ENCODE measurements at regions not wholly inside any gene's neighbourhood (a gene's known extent, or its start where the extent isn't known, plus 50 kb on each side); places are given as distances from the start of the nearest gene placed in this dataset.

DNA sequence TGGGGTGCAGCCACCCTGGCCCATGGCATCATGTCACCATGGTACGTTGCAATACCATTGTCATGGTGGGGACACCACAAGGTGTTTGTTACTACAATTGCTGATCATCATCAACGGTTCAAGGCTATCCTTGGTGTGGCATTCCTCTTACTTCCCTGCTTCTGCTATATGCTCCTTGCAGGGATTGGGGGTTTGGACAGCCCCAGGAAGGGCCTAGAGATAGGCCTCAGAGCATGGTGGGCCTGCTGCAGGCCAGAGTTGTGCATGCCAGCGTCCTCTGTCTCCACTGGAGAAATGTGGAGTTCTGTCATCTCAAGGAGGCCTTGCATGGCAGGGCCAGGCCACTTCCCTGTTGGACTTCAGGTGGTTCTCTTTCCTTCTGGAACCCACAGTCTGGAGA lies 234.6 kb upstream of the MKI67 start:
- TF ChIP-seq, protein P1, sequence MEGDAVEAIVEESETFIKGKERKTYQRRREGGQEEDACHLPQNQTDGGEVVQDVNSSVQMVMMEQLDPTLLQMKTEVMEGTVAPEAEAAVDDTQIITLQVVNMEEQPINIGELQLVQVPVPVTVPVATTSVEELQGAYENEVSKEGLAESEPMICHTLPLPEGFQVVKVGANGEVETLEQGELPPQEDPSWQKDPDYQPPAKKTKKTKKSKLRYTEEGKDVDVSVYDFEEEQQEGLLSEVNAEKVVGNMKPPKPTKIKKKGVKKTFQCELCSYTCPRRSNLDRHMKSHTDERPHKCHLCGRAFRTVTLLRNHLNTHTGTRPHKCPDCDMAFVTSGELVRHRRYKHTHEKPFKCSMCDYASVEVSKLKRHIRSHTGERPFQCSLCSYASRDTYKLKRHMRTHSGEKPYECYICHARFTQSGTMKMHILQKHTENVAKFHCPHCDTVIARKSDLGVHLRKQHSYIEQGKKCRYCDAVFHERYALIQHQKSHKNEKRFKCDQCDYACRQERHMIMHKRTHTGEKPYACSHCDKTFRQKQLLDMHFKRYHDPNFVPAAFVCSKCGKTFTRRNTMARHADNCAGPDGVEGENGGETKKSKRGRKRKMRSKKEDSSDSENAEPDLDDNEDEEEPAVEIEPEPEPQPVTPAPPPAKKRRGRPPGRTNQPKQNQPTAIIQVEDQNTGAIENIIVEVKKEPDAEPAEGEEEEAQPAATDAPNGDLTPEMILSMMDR (conservative IDR thresholded peaks at IDR 0.05) = no peak
- Mint-ChIP-seq H3K9me3 (peaks cover 6% of the 10 kb centered on the region), H3K36me3 (ENCODE audit: low read depth) (no peaks in the 10 kb centered on the region), H3K27ac (ENCODE audit: unreplicated experiment) (no peak overlapping the region), H3K27me3 (ENCODE audit: low read depth) (peaks cover 14% of the 10 kb centered on the region), H3K4me3 (no peak overlapping the region), H3K4me1 (no peaks in the 10 kb centered on the region)
- no peak for DNase-seq (ENCODE audit: low read depth, low spot score)

DNA sequence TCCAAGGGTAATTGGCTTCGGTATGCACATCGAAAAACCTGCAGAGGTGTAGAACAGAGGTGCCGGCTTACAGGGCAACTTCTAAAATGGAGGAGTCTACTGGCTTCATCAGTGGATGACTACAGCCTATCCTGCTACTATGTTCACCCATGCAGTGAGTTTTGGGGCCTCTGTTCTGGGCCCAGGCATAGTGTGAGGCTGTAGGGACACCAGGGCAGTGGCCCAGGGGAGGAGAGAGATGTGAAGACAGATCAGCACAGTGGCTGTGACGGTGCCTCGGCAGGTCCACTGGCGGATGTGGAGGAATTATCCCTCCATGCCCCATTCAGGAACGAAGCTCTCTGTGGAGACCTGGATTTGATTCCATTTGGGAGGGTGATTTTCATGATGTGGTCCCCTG lies 235.3 kb upstream of the MKI67 start:
- no peaks in the 10 kb centered on the region for H3K4me1 Mint-ChIP-seq
- peaks cover 15% of the 10 kb centered on the region for H3K27me3 Mint-ChIP-seq (ENCODE audit: low read depth)
- no peak overlapping the region for H3K27ac Mint-ChIP-seq (ENCODE audit: unreplicated experiment)
- no peak for DNase-seq (ENCODE audit: low read depth, low spot score)
- H3K4me3 Mint-ChIP-seq = no peak overlapping the region
- H3K9me3 Mint-ChIP-seq = peaks cover 6% of the 10 kb centered on the region
- H3K36me3 Mint-ChIP-seq (ENCODE audit: low read depth) = no peaks in the 10 kb centered on the region
- TF ChIP-seq, protein P1 (conservative IDR thresholded peaks at IDR 0.05) = no peak

DNA sequence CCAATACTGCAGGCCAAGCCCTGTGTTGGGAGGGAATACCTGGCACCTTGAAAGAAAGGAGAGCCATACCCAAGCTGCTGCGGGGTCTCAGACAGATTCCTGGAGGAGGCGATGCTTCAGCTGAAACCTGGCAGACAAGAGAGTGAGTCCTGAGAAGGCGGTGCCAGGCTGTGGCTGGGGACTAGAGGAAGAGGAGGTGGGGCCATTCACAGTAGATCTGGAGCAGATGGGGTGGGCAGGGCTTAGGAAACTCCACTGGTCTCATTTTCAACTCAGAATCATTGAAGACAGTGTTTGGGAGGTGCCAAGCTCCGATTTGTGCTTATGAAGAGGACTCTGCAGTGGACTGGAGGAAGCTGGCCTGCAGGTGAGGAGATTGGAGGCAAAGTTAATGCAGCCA lies 236.3 kb upstream of the MKI67 start:
- H3K4me1 Mint-ChIP-seq = no peaks in the 10 kb centered on the region

DNA sequence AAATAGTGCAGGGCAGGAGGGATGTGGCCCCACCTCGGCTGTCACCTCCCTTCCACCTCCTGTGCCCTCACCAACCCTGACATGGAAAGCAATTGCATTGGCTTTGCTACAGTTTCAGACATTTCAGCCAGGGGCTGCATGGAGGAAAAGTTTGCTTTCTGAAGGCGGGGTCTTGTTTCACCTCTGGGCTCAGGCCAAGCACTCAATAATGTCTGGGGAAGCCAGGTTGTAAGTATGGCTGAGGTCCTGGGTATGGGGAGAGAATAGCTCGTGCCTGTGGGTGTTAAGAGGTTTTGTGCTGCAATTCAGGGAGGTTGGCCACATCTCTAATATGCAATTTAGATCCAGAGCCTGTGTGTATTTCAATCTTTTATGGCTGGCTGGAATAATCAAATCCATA lies 238.4 kb upstream of the MKI67 start:
- no peaks in the 10 kb centered on the region for H3K4me1 Mint-ChIP-seq
- no peak overlapping the region for H3K4me3 Mint-ChIP-seq
- peaks cover 15% of the 10 kb centered on the region for H3K27me3 Mint-ChIP-seq (ENCODE audit: low read depth)
- DNase-seq (ENCODE audit: low read depth, low spot score) = no peak
- H3K9me3 Mint-ChIP-seq = peaks cover 6% of the 10 kb centered on the region
- TF ChIP-seq, protein P1 (conservative IDR thresholded peaks at IDR 0.05) = no peak
- no peaks in the 10 kb centered on the region for H3K36me3 Mint-ChIP-seq (ENCODE audit: low read depth)
- no peak overlapping the region for H3K27ac Mint-ChIP-seq (ENCODE audit: unreplicated experiment)

More for the DNA sequence above, 236.3 kb upstream of the MKI67 start:
- H3K9me3 Mint-ChIP-seq = peaks cover 6% of the 10 kb centered on the region
- DNase-seq (ENCODE audit: low read depth, low spot score) = no peak
- H3K27ac Mint-ChIP-seq (ENCODE audit: unreplicated experiment) = no peak overlapping the region
- TF ChIP-seq, protein P1 (conservative IDR thresholded peaks at IDR 0.05) = no peak
- no peak overlapping the region for H3K4me3 Mint-ChIP-seq
- peaks cover 15% of the 10 kb centered on the region for H3K27me3 Mint-ChIP-seq (ENCODE audit: low read depth)
- no peaks in the 10 kb centered on the region for H3K36me3 Mint-ChIP-seq (ENCODE audit: low read depth)

DNA sequence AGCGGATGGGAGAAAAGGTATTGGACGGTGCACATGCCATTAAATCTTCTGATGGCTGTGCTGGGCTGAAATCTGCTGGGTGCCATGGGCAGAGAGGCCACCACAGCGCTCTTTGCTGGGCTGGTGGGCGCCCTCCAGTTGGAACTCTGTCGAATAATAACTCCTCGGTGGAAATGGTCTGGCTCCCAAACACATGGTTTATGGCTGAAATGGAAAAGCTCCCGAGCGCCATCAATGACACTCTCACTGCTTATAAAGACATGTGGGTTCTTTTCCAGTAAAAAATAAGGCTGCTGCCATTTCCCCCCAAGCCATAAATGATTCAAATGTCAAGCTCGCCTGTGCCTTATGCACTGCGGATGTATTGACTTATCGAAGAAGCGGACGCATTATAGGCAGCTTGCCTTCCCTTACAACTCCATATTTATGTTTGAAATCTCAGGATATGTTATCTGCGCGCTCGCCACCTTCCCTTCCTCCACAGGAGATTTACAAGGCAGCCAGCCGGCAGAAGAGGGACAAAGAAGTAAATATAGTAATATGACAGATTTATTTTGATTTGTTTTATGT lies 239.0 kb upstream of the MKI67 start:
- H3K4me1 Mint-ChIP-seq = no peaks in the 10 kb centered on the region
- H3K36me3 Mint-ChIP-seq (ENCODE audit: low read depth) = no peaks in the 10 kb centered on the region
- DNase-seq (ENCODE audit: low read depth, low spot score) = no peak
- TF ChIP-seq, protein P1 (conservative IDR thresholded peaks at IDR 0.05) = no peak
- H3K9me3 Mint-ChIP-seq = peaks cover 6% of the 10 kb centered on the region
- H3K4me3 Mint-ChIP-seq = no peak overlapping the region
- H3K27me3 Mint-ChIP-seq (ENCODE audit: low read depth) = peaks cover 15% of the 10 kb centered on the region
- no peak overlapping the region for H3K27ac Mint-ChIP-seq (ENCODE audit: unreplicated experiment)

Measured in neural crest cell (in vitro differentiated cells).